Type B pancreatic cell (in vitro differentiated cells): ENCODE measurements at regions not wholly inside any gene's neighbourhood (a gene's known extent, or its start where the extent isn't known, plus 50 kb on each side); places are given as distances from the start of the nearest gene placed in this dataset.

Experiments
- DNase-seq: peaks from one replicate; pipeline ENCODE4 v3.0.0; 2021; ENCODE audit warnings: mixed read lengths; ENCODE audit not compliant: unreplicated experiment; ENCODE audit errors: extremely low spot score
- H3K27ac Mint-ChIP-seq: 2 replicates; pipeline ENCODE4 v1.8.0; 2021; ENCODE audit warnings: mild to moderate bottlenecking, mixed read lengths
- H3K27me3 Mint-ChIP-seq: 2 replicates; pipeline ENCODE4 v1.8.0; 2021; ENCODE audit warnings: mixed read lengths
- H3K36me3 Mint-ChIP-seq: 2 replicates; pipeline ENCODE4 v1.8.0; 2021; ENCODE audit warnings: mixed read lengths
- H3K4me1 Mint-ChIP-seq: one replicate; pipeline ENCODE4 v1.8.0; 2021; ENCODE audit warnings: mixed read lengths; ENCODE audit not compliant: unreplicated experiment
- H3K4me3 Mint-ChIP-seq: 2 replicates; pipeline ENCODE4 v1.8.0; 2021; ENCODE audit warnings: mild to moderate bottlenecking, mixed read lengths
- H3K9me3 Mint-ChIP-seq: 2 replicates; pipeline ENCODE4 v1.8.0; 2021; ENCODE audit warnings: mixed read lengths
- TF ChIP-seq, protein P1 (sequence below): fragments of 200-600 bp; sonication (generic); conservative IDR thresholded peaks from 2 replicates; pipeline ENCODE4 v1.5.0; 2021; ENCODE audit warnings: antibody characterized with exemption, mild to moderate bottlenecking

DNA sequence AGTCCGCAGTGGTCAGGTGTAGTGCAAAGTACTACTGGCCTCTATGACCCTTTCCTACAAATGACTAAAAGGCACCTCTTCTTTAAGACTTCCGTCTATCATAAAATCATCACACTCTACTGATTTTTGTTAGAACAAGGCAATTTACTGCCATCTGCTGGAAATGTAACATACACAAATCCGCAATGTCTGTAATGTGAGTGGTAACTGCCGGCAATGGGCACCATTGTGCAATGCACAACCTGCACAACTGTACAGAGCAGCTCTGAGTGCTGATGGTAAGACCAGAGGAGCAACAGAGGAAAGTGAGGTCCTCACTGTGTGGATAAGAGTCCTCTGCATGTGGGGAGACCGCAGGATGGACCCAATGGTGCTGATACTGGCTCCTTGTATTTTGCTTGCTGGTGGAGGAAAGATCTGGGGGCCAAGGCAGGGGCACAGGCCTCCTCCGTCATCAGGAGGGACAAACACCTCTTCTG lies 103.7 kb downstream of the ATPSCKMT start:
- Mint-ChIP-seq H3K27me3 (no peaks in the 10 kb centered on the region), H3K36me3 (no peaks in the 10 kb centered on the region), H3K27ac (no peak overlapping the region), H3K4me1 (no peaks in the 10 kb centered on the region), H3K4me3 (no peak overlapping the region), H3K9me3 (no peaks in the 10 kb centered on the region)
- TF ChIP-seq, protein P1, sequence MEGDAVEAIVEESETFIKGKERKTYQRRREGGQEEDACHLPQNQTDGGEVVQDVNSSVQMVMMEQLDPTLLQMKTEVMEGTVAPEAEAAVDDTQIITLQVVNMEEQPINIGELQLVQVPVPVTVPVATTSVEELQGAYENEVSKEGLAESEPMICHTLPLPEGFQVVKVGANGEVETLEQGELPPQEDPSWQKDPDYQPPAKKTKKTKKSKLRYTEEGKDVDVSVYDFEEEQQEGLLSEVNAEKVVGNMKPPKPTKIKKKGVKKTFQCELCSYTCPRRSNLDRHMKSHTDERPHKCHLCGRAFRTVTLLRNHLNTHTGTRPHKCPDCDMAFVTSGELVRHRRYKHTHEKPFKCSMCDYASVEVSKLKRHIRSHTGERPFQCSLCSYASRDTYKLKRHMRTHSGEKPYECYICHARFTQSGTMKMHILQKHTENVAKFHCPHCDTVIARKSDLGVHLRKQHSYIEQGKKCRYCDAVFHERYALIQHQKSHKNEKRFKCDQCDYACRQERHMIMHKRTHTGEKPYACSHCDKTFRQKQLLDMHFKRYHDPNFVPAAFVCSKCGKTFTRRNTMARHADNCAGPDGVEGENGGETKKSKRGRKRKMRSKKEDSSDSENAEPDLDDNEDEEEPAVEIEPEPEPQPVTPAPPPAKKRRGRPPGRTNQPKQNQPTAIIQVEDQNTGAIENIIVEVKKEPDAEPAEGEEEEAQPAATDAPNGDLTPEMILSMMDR = peak; percentile 67
- no peak for DNase-seq

DNA sequence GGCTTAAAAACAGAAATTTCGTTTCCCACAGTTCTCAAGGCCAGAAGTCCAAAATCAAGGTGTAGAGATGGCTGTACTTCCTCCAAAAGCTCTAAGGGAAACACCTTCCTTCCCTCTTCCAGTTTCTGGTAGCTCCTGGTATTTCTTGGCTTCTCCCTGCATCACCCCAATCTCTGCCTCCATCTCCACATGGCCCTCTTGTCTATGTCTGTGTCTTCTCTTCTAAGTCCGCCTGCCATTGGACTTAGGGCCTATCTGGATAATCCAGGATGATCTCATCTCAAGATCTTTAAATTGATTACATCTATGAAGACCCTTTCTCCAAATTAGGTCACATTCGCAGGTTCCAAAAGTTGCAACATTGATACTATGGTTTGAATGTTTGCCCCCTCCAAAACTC lies 105.6 kb downstream of the ATPSCKMT start:
- no peaks in the 10 kb centered on the region for H3K9me3 Mint-ChIP-seq
- H3K4me3 Mint-ChIP-seq = no peak overlapping the region
- TF ChIP-seq, protein P1 = no peak
- DNase-seq = no peak
- H3K27me3 Mint-ChIP-seq = no peaks in the 10 kb centered on the region
- H3K27ac Mint-ChIP-seq = no peak overlapping the region
- H3K4me1 Mint-ChIP-seq = no peaks in the 10 kb centered on the region
- no peaks in the 10 kb centered on the region for H3K36me3 Mint-ChIP-seq

DNA sequence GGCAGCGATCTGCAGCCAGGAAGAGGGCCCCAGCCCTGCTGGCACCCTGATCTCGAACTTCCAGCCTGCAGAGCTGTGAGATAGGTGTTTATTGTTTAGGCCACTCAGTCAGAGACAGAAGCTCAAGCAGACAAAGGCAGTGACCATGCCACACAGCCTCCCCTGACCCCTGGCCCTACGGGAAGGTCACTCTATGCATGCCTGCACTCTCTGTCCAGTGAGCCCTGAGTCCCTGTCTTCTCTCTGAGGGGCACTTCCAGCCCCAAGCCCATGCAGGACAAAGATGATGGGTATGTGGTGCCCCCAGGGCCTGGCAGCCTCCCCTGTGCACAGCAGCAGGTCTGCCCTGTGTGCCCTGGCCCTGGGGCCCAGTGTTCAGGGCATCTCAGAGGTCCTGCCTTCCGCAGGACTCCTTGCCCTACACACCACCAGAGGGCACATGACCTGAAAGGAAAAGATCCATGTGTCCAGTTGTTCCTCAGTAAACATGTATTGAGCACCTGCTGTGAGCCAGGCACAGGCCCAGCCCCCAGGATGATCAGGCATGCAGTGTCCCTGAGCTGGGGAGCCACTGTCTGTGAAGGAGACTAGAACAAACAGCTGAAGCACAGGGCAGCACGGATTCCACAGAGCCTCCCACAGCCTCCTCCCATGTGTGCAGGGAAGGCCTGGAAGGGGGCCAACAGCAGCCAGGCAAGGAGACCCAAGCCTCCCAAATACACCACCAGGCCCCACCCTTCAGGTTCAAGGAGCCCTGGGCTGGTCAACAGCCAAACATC lies 109.3 kb downstream of the ATPSCKMT start:
- no peak overlapping the region for H3K27ac Mint-ChIP-seq
- TF ChIP-seq, protein P1 = peak; percentile 47
- no peaks in the 10 kb centered on the region for H3K27me3 Mint-ChIP-seq
- no peaks in the 10 kb centered on the region for H3K4me1 Mint-ChIP-seq
- no peaks in the 10 kb centered on the region for H3K9me3 Mint-ChIP-seq
- no peak overlapping the region for H3K4me3 Mint-ChIP-seq
- DNase-seq = no peak
- H3K36me3 Mint-ChIP-seq = no peaks in the 10 kb centered on the region

DNA sequence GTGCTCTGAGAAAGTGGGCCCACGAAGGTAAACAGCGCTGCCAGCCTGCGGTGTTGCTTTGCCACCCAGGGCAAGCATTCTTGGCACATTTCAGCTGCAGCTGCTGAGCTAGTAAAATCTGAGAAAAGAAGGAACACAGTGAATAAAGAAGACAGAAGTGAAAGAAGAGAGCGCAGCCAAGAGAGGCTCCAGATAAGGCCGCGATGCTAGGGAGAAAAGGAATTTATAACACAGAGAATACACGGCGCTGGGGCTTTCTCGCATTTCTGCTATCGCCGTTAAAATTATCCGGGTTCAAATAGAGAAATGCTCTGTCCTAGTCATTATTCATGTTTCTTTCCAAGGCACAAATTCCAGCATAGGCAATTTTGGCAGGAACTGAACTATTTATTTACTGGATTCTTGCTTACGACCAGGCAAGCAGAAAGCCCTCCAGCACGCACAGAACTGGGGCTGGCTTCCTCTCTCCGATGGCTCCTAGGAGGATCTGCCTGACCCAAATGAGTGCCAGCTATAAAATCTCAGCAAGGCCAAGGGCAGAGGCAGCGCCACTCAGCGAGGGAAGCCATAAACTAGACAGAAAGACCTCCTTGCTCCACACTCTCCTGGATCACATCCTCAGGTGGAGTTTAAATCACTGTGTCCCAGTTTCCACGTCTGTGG lies 111.2 kb downstream of the ATPSCKMT start:
- Mint-ChIP-seq H3K27ac (no peak overlapping the region), H3K27me3 (no peaks in the 10 kb centered on the region), H3K4me1 (no peaks in the 10 kb centered on the region), H3K9me3 (no peaks in the 10 kb centered on the region), H3K4me3 (no peak overlapping the region), H3K36me3 (no peaks in the 10 kb centered on the region)
- TF ChIP-seq, protein P1 = no peak
- DNase-seq = no peak

DNA sequence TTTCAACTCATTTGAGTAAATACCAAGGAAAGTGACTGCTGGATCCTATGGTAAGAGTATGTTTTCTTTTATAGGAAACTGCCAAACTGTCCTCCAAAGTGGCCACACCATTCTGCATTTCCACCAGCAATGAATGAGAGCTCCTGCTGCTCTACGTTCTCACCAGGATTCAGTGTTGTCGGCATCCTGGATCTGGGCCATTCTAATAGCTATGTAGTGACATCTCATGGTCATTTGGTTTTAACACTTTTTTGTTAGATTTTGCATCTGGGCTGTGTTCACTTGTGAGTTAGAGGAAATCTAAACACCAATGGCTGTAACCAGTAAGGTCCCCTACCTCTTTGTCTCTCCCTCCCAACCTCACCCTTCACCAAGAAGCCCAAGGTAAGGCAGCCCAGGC lies 115.9 kb downstream of the ATPSCKMT start:
- no peaks in the 10 kb centered on the region for H3K27me3 Mint-ChIP-seq

More for the DNA sequence above, 115.9 kb downstream of the ATPSCKMT start:
- Mint-ChIP-seq H3K9me3 (no peaks in the 10 kb centered on the region), H3K36me3 (no peaks in the 10 kb centered on the region), H3K4me3 (no peak overlapping the region), H3K27ac (no peak overlapping the region), H3K4me1 (no peaks in the 10 kb centered on the region)
- TF ChIP-seq, protein P1 = no peak
- no peak for DNase-seq
